GM21423 (cell line): ENCODE measurements at regions not wholly inside any gene's neighbourhood (a gene's known extent, or its start where the extent isn't known, plus 50 kb on each side); places are given as distances from the start of the nearest gene placed in this dataset.
"Not testable (repeated sequence)": the region's sequence is repeated elsewhere in the genome, so short reads cannot be mapped to it uniquely, and the experiment has no call there.

Experiments
- ATAC-seq: cut with Tn5 transposase; IDR thresholded peaks from one replicate; pipeline ENCODE4 v1.9.1; 2021; ENCODE audit warnings: mild to moderate bottlenecking, moderate library complexity; ENCODE audit not compliant: unreplicated experiment

DNA sequence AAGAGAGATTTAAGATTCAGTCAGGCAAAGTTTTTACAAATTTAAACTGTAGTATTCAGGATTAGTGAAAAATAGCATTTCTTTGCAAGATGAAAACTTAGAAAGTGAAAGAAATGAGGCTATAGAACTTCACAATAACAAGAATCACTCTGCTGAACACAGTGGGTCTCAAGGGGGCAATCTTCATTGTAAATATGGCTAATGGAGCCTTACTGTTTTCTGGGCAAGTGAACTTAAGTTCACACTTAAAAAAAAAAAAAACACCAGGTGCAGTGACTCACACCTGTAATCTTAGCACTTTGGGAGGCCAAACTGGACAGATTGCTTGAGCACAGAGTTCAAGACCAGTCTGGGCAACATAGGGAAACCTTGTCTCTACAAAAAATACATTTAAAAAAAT, 175.9 kb upstream of the SNX2 start:
- no peak for ATAC-seq

DNA sequence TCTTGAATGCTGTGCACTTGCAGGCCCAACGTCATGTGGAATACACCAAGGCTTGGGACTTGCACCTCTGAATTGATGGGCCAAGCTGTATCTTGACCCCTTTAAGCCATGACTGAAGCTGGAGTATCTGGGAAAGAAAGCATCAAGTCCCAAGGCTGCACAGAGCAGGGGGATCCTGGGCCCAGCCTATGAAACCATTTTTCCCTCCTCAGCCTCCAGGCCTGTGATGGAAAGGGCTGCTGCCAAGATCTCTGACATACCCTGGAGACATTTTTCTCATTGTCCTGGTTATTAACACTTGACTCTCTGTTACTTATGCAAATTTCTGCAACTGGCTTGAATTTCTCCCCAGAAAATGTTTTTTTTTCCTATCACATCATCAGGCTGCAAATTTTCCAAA, 174.0 kb upstream of the SNX2 start:
- ATAC-seq = no peak

DNA sequence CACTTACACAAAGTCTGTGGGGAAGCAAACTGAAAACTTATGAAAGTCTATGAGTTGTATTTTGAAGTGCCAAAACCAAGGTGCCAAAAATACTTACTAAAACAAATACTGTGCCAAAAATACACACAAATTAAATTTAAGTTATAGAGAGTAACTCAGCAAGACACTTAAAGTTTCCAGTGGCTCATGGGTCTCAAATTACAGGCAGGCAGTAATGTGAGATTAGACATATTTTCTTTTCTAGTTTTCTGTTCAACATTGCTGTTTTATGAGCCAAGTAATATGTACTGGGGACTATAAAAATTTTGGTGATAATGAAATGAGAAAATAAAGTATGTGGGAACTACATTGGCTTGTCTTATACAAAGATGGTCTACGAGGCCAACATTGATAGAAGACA, 172.2 kb upstream of the SNX2 start:
- no peak for ATAC-seq

DNA sequence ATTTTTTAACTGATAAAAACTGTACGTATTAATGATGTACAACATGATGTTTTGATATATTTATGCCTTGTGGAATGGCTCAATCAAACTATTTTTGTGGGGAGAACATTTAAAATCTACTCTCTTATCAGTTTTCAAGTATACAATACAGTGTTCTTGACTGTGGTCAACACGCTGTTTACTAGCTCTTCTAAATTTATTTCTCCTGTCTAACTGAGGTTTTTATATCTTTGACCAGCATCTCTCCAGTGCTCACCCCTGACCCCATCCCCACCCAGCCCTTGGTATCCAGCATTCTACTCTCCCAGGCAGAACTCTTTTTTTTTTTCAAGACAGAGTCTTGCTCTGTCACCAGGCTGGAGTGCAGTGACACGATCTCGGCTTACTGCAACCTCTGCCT, 169.6 kb upstream of the SNX2 start:
- ATAC-seq = no peak

- ATAC-seq = no peak
Observed at GRCh38 chr5:122607818-122608217, 167.1 kb upstream of the SNX2 start.

- no peak for ATAC-seq
Observed at GRCh38 chr5:122608222-122608621, 166.7 kb upstream of the SNX2 start.

DNA sequence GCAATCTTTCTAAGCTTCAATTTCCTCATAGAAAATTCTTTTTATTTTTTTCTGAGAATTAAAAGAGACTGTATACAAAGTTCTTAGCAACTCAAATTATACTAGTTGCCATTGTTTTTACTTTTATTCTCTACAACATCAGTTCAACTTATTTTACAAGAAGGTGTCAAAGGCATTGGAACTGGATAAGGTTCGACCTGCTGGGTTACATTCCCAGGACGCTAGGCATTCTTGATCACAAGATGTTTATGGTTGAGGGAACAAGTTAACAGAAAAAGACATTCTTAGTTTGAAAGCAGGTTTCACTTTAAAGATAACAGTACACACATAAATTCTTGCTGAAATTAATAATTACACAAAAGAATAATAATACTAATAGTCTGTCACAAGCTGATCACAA, 163.5 kb upstream of the SNX2 start:
- ATAC-seq = no peak

GRCh38 chr5:122612901-122613300, 162.0 kb upstream of the SNX2 start:
- no peak for ATAC-seq

GRCh38 chr5:122615146-122615545, 159.7 kb upstream of the SNX2 start:
- no peak for ATAC-seq

GRCh38 chr5:122615832-122616231, 159.0 kb upstream of the SNX2 start:
- ATAC-seq = no peak

- ATAC-seq = not testable (repeated sequence)
Observed at GRCh38 chr5:122618046-122618445, 156.8 kb upstream of the SNX2 start.

- not testable (repeated sequence) for ATAC-seq
Observed at GRCh38 chr5:122620768-122621167, 154.1 kb upstream of the SNX2 start.

DNA sequence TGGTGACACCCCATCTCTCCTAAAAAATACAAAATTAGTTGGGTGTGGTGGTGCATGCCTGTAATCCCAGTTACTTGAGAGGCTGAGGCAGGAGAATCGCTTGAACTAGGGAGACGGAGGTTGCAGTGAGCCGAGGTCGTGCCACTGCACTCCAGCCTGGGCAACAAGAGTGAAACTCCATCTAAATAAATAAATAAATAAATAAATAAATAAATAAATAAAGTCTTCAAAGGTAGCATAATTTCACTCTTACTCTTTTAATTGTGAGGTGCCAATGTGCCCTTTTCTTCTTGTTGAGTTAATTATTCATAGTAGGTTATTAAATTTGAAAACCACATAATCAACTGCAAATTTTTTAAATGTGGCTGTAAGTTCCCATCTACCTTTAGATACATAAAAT, 146.2 kb upstream of the SNX2 start:
- not testable (repeated sequence) for ATAC-seq

GRCh38 chr5:122629121-122629677, 145.7 kb upstream of the SNX2 start:
- no peak for ATAC-seq

DNA sequence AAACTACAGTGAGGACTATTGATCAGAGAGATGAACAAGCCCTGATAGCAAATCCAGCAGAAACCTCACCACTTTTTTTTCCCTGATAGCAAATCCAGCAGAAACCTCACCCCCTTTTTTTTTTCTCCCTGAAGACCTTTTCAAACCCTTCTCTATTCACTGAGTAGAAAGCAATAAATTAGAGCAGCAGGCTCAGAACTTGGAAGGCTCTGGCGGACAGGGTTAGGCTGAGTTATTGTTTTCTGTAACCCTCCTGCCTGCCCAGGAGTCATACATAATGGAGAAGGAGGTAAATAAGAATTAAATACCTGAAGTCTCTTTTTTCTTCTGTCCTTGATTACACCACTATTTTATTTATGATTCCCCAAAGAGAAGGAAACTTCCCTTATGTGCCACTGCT, 136.3 kb upstream of the SNX2 start:
- ATAC-seq = no peak

- no peak for ATAC-seq
Observed at GRCh38 chr5:122639033-122639432, 135.8 kb upstream of the SNX2 start.

DNA sequence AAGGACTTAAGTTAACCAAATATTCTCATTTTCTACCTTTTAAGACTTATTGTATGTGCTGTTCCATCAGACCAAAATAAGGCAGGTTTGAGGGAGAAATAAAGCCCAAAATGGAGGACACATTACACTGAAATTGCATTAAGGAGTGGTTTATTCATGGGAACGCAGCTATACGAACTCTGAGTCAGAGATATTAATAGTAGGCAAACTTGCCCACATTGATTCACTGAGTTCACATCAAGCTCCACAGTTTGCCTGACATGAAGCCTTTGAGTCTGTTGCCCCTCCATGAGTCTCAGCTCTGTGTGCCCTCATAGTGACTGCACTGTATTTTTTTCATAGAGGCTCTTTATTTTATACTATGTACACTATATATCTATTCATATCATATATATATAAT, 135.0 kb upstream of the SNX2 start:
- ATAC-seq = no peak

- ATAC-seq = no peak
Observed at GRCh38 chr5:122649080-122649479, 125.8 kb upstream of the SNX2 start.

DNA sequence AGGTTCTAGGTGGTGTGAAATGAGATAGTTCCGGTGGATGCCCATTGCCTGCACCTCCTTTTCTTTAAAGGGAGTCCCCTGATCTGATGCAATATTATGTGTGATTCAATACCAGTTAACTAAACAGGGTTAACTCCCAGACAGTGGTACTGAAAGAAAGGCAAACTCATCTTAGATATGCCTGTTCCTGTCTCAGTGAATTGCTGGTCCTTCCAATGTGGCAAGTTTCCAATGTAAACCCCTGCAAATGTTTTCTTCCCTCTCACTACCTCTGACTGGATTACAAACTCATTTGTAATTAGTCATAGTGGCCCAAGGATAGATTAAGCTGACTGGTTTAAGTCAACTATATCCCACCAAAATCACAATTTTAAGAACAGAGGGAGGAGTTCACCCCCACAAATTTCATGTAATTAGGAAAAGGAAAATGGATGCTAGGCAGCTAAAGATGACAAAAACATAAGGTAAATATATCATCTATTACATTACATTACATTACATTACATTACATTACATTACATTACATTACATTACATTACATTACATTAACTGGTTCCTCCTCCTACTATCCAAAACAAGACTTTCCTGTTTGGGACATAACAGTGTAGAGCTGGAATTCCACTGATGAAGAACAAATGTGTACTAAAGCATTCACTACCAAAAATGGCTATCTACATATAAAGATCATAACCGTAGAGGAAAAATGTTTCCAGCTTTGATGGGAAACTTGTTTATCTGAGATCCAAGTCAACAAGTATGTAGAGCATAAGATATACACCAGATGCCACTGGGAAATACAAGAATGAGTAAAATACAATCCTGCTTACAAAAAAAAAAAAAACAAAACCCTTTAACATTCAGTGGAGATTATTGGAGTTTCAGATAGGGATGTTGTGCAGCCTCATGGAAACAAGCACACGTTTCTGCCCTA, 121.5 kb upstream of the SNX2 start:
- no peak for ATAC-seq

- ATAC-seq = no peak
Observed at GRCh38 chr5:122656160-122656559, 118.7 kb upstream of the SNX2 start.

- no peak for ATAC-seq
Observed at GRCh38 chr5:122656577-122656976, 118.3 kb upstream of the SNX2 start.

DNA sequence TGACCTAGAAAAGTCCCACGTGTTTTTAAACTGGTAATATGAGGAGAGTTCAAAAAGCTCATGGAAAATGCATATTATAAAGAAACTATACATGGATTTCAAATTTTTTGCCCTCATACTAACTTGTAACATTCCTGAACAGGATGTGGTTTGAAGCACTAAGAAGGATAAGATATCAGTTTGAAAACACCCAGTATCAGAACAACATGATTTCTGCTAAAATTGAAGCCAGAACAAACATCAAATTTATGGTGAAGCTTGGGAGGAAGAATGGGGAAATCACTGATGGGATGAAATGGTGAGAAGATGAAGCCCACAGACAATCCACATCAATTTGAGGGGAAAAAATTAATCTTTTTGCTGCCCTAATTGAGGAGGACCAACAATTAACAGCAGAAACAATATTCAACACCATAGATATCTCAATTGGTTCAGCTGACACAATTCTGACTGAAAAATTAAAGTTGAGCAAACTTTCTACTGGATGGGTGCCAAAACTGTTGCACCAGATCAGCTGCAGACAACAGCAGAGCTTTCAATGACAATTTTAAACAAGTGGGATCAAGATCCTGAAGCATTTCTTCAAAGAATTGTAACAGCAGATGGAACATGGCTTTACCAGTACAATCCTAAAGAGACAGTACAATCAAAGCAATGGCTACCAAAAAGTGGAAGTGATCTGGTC, 113.2 kb upstream of the SNX2 start:
- ATAC-seq = no peak
